ENCODE measurements at regions not wholly inside any gene's neighbourhood (a gene's known extent, or its start where the extent isn't known, plus 50 kb on each side); places are given as distances from the start of the nearest gene placed in this dataset.

- no peak for DNase-seq (ENCODE audit: low read depth)
These were observed 1168.2 kb upstream of the ZEB2 start for GRCh38 chr2:145688156-145688555.

- DNase-seq (ENCODE audit: low read depth): no peak
These were observed 1167.7 kb upstream of the ZEB2 start for GRCh38 chr2:145687442-145688134.

- DNase-seq (ENCODE audit: low read depth): no peak
These were observed 1165.6 kb upstream of the ZEB2 start for GRCh38 chr2:145685383-145686050.

GRCh38 chr2:145682546-145683157 lies 1162.7 kb upstream of the ZEB2 start:
- DNase-seq (ENCODE audit: low read depth): no peak

- no peak for DNase-seq (ENCODE audit: low read depth)
These were observed 1160.4 kb upstream of the ZEB2 start for GRCh38 chr2:145680276-145680675.

GRCh38 chr2:145677371-145677770 lies 1157.5 kb upstream of the ZEB2 start:
- no peak for DNase-seq (ENCODE audit: low read depth)

- DNase-seq (ENCODE audit: low read depth): no peak
These were observed 1154.8 kb upstream of the ZEB2 start for GRCh38 chr2:145674705-145675104.

GRCh38 chr2:145669301-145669700 lies 1149.4 kb upstream of the ZEB2 start:
- DNase-seq (ENCODE audit: low read depth): no peak

GRCh38 chr2:145666552-145666951 lies 1146.6 kb upstream of the ZEB2 start:
- no peak for DNase-seq (ENCODE audit: low read depth)

GRCh38 chr2:145657265-145657664 lies 1137.3 kb upstream of the ZEB2 start:
- no peak for DNase-seq (ENCODE audit: low read depth)

- no peak for DNase-seq (ENCODE audit: low read depth)
These were observed 1135.3 kb upstream of the ZEB2 start for GRCh38 chr2:145655165-145655765.

GRCh38 chr2:145654746-145655145 lies 1134.8 kb upstream of the ZEB2 start:
- DNase-seq (ENCODE audit: low read depth): no peak

GRCh38 chr2:145654156-145654555 lies 1134.2 kb upstream of the ZEB2 start:
- no peak for DNase-seq (ENCODE audit: low read depth)

- DNase-seq (ENCODE audit: low read depth): no peak
These were observed 1133.6 kb upstream of the ZEB2 start for GRCh38 chr2:145653553-145653952.

GRCh38 chr2:145652571-145653545 lies 1132.9 kb upstream of the ZEB2 start:
- no peak for DNase-seq (ENCODE audit: low read depth)

- no peak for DNase-seq (ENCODE audit: low read depth)
These were observed 1132.1 kb upstream of the ZEB2 start for GRCh38 chr2:145652036-145652435.

GRCh38 chr2:145650226-145650625 lies 1130.3 kb upstream of the ZEB2 start:
- DNase-seq (ENCODE audit: low read depth): no peak

- no peak for DNase-seq (ENCODE audit: low read depth)
These were observed 1129.1 kb upstream of the ZEB2 start for GRCh38 chr2:145649061-145649460.

- no peak for DNase-seq (ENCODE audit: low read depth)
These were observed 1124.9 kb upstream of the ZEB2 start for GRCh38 chr2:145644820-145645302.

GRCh38 chr2:145638675-145639074 lies 1118.8 kb upstream of the ZEB2 start:
- no peak for DNase-seq (ENCODE audit: low read depth)

GRCh38 chr2:145635706-145636427 lies 1115.9 kb upstream of the ZEB2 start:
- no peak for DNase-seq (ENCODE audit: low read depth)

Measured in stimulated activated CD8-positive, alpha-beta memory T cell treated with anti-CD3 and anti-CD28 coated beads, Interleukin-4, amount 100 ng/mL, for 24 hours (primary cell).